ENCODE measurements at regions not wholly inside any gene's neighbourhood (a gene's known extent, or its start where the extent isn't known, plus 50 kb on each side); places are given as distances from the start of the nearest gene placed in this dataset.

GRCh38 chr9:85262333-85262732 lies 479.4 kb downstream of the AGTPBP1 start:
- no peaks in the 10 kb centered on the region for H3K79me1 ChIP-seq (ENCODE audit: low read depth in 1 of 2, low read length in 2 of 2)
- no peak overlapping the region for H3K14ac ChIP-seq (replicated peaks; ENCODE audit: low read depth, low read length)
- WGBS, 2 experiments (ENCODE audit: extremely low coverage in 2 of 2, insufficient read length in 1 of 2), result no CpG with 5 or more reads among the region's 2 CpGs
- H3K4me2 ChIP-seq (ENCODE audit: low read depth, low read length), result no peak overlapping the region
- H3K4ac ChIP-seq (ENCODE audit: low read depth, low read length), result no peak overlapping the region
- POLR2A ChIA-PET (ENCODE audit: unreplicated experiment), result no interaction called here
- H2AK9ac ChIP-seq (replicated peaks; ENCODE audit: low read depth, low read length, poor library complexity), result no peak overlapping the region
- H3K56ac ChIP-seq (ENCODE audit: extremely low read depth, insufficient read depth, low read length), result no peak overlapping the region
- no peaks in the 10 kb centered on the region for H4K20me1 ChIP-seq (ENCODE audit: insufficient read depth, low read length)
- no peak overlapping the region for H2BK120ac ChIP-seq (ENCODE audit: low read depth, low read length)
- H2BK20ac ChIP-seq (ENCODE audit: low read depth, low read length), result no peak overlapping the region
- H4K91ac ChIP-seq (ENCODE audit: insufficient read depth, low read depth, low read length), result no peak overlapping the region
- in situ Hi-C loops (cut with MboI; ENCODE audit: low sequenced_read_pairs) (no loop called here), dilution Hi-C loops (cut with HindIII; ENCODE audit: low sequenced_read_pairs, unreplicated experiment) (no loop called here), intact Hi-C loops (cut with micrococcal nuclease) (no loop called here)
- no peaks in the 10 kb centered on the region for H3K4me1 ChIP-seq (ENCODE audit: control insufficient read depth, insufficient read depth, low read length)
- no TSS peak for BruUV-seq (replicated peaks)
- H3K9me1 ChIP-seq (ENCODE audit: insufficient read depth, low read length), result no peaks in the 10 kb centered on the region
- H2BK15ac ChIP-seq (ENCODE audit: low read depth, low read length), result no peak overlapping the region
- H2AK5ac ChIP-seq (ENCODE audit: low read depth, low read length), result no peak overlapping the region
- TF ChIP-seq CEBPB (IDR thresholded peaks at IDR 0.05; ENCODE audit: low read depth, low read length) (no peak), MXI1 (IDR thresholded peaks at IDR 0.05; ENCODE audit: borderline replicate concordance, low read depth, low read length) (no peak), NFE2L2 (IDR thresholded peaks at IDR 0.05; ENCODE audit: low read depth, low read length) (no peak), MAZ (IDR thresholded peaks at IDR 0.05; ENCODE audit: borderline replicate concordance, low read depth, low read length) (no peak), CHD1 (IDR thresholded peaks at IDR 0.05; ENCODE audit: low read depth, low read length) (no peak), BHLHE40 (IDR thresholded peaks at IDR 0.05; ENCODE audit: low read depth, low read length) (no peak), RFX5 (IDR thresholded peaks at IDR 0.05; ENCODE audit: low read depth, low read length) (no peak), RAD21 (IDR thresholded peaks at IDR 0.05; ENCODE audit: low read length) (no peak), MAFK (IDR thresholded peaks at IDR 0.05; ENCODE audit: low read depth, low read length) (no peak), RCOR1 (IDR thresholded peaks at IDR 0.05; ENCODE audit: insufficient replicate concordance, low read length) (no peak), SMC3 (IDR thresholded peaks at IDR 0.05; ENCODE audit: low read depth, low read length) (no peak), FOS (IDR thresholded peaks at IDR 0.05; ENCODE audit: low read depth, low read length) (no peak)
- TF ChIP-seq, protein P1, sequence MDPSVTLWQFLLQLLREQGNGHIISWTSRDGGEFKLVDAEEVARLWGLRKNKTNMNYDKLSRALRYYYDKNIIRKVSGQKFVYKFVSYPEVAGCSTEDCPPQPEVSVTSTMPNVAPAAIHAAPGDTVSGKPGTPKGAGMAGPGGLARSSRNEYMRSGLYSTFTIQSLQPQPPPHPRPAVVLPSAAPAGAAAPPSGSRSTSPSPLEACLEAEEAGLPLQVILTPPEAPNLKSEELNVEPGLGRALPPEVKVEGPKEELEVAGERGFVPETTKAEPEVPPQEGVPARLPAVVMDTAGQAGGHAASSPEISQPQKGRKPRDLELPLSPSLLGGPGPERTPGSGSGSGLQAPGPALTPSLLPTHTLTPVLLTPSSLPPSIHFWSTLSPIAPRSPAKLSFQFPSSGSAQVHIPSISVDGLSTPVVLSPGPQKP (IDR thresholded peaks at IDR 0.05; ENCODE audit: borderline replicate concordance, low read depth, low read length), result no peak
- H3K9me3 ChIP-seq (ENCODE audit: control insufficient read depth, insufficient read depth, low read length), result peaks cover 10% of the 10 kb centered on the region
- H2BK5ac ChIP-seq (ENCODE audit: low read depth, low read length, poor library complexity, severe bottlenecking), result no peak overlapping the region
- H3K36me3 ChIP-seq (ENCODE audit: control insufficient read depth, insufficient read depth, low read length), result no peaks in the 10 kb centered on the region
- no peak overlapping the region for H4K5ac ChIP-seq (ENCODE audit: low read depth, low read length)
- no peak for ATAC-seq (ENCODE audit: low read depth)
- H3K18ac ChIP-seq (ENCODE audit: low read depth, low read length), result no peak overlapping the region
- H3K23ac ChIP-seq (ENCODE audit: low read depth, low read length), result no peak overlapping the region
- H3K9ac ChIP-seq (ENCODE audit: low read depth, low read length), result no peak overlapping the region
- no peaks in the 10 kb centered on the region for H3K27me3 ChIP-seq (ENCODE audit: control insufficient read depth, insufficient read depth, low read length)
- CTCF ChIA-PET, result interaction anchor here (0.6 kb wide), 1 partner anchor 15 kb away, joined by 3 read pairs; no protein-coding TSS in a partner anchor
- H2AFZ ChIP-seq (replicated peaks; ENCODE audit: low read length, poor library complexity), result no peak overlapping the region
- H4K8ac ChIP-seq (ENCODE audit: low read depth in 2 of 2, low read length in 2 of 2), result no peak overlapping the region
- no peak for DNase-seq
- H3K27ac ChIP-seq (ENCODE audit: insufficient read depth, low read length), result no peak overlapping the region
- no peak overlapping the region for H3K4me3 ChIP-seq (ENCODE audit: insufficient read depth, low read depth, low read length)
